SU-DHL-6 (cell line): ENCODE measurements at regions not wholly inside any gene's neighbourhood (a gene's known extent, or its start where the extent isn't known, plus 50 kb on each side); places are given as distances from the start of the nearest gene placed in this dataset.

Source experiments
- H2AFZ ChIP-seq: fragments of 200-600 bp; sonication (generic); 2 replicates; pipeline ENCODE4 v1.6.1; 2014; ENCODE audit warnings: low read depth, mild to moderate bottlenecking, moderate library complexity, mixed read lengths, antibody characterized with exemption, low read length; ENCODE audit not compliant: severe bottlenecking
- H3F3A ChIP-seq: fragments of 200-600 bp; shearing (Covaris generic); 2 replicates; pipeline ENCODE4 v1.6.0; 2016; ENCODE audit warnings: antibody characterized with exemption, mild to moderate bottlenecking; ENCODE audit not compliant: insufficient read depth
- H3K27ac ChIP-seq: fragments of 200-600 bp; sonication (generic); 2 replicates; pipeline ENCODE4 v1.5.1; 2016; ENCODE audit warnings: low read depth, mild to moderate bottlenecking, low read length, moderate library complexity, mixed read lengths
- H3K27me3 ChIP-seq: fragments of 200-600 bp; sonication (generic), shearing (Covaris generic); 2 replicates; pipeline ENCODE4 v1.6.0; 2014; ENCODE audit warnings: mild to moderate bottlenecking, low read length
- H3K36me3 ChIP-seq: fragments of 200-600 bp; sonication (generic); 2 replicates; pipeline ENCODE4 v1.6.1; 2014; ENCODE audit warnings: mild to moderate bottlenecking, low read length, mixed read lengths
- H3K4me2 ChIP-seq: fragments of 300-600, 200-600 bp; shearing (Covaris generic), sonication (generic); 2 replicates; pipeline ENCODE4 v1.6.0; 2014; ENCODE audit warnings: low read length, low read depth, mild to moderate bottlenecking; ENCODE audit not compliant: poor library complexity, severe bottlenecking
- H3K4me3 ChIP-seq: fragments of 200-600 bp; sonication (generic); 2 replicates; pipeline ENCODE4 v1.5.1; 2014; ENCODE audit warnings: antibody characterized with exemption, low read length, mild to moderate bottlenecking, mixed read lengths; ENCODE audit not compliant: insufficient read depth, poor library complexity, severe bottlenecking
- H3K79me2 ChIP-seq: fragments of 200-600 bp; sonication (generic); 2 replicates; pipeline ENCODE4 v1.6.1; 2014; ENCODE audit warnings: mild to moderate bottlenecking, low read length, moderate library complexity; ENCODE audit not compliant: insufficient read depth
- H3K9ac ChIP-seq: fragments of 200-600 bp; sonication (generic); 2 replicates; pipeline ENCODE4 v1.7.0; 2014; ENCODE audit warnings: mild to moderate bottlenecking, low read length
- H3K9me2 ChIP-seq: fragments of 200-600 bp; sonication (generic); replicated peaks from 2 replicates; pipeline ENCODE4 v1.6.1; 2014; ENCODE audit warnings: low read length; ENCODE audit not compliant: insufficient read depth
- H3K9me3 ChIP-seq: fragments of 200-600 bp; sonication (generic); 2 replicates; pipeline ENCODE4 v1.6.1; 2014; ENCODE audit warnings: low read length, mixed read lengths; ENCODE audit not compliant: insufficient read depth
- H4K20me1 ChIP-seq: fragments of 200-600 bp; sonication (generic); 2 replicates; pipeline ENCODE4 v1.6.1; 2014; ENCODE audit warnings: low read depth, mild to moderate bottlenecking, antibody characterized with exemption, low read length, moderate library complexity, mixed read lengths
- EZH2phosphoT487 ChIP-seq: fragments of 200-600 bp; sonication (generic), shearing (Covaris generic); conservative IDR thresholded peaks from 2 replicates; pipeline ENCODE4 v1.6.1; 2018; ENCODE audit warnings: mild to moderate bottlenecking, antibody characterized with exemption, low read length, moderate library complexity, mixed read lengths
- TF ChIP-seq, protein P1 (sequence below): fragments of 200-600 bp; sonication (generic); IDR thresholded peaks from one replicate; pipeline ENCODE4 v1.5.1; 2017; ENCODE audit warnings: antibody characterized with exemption, mild to moderate bottlenecking, low read length, moderate library complexity; ENCODE audit not compliant: insufficient read depth, poor library complexity, severe bottlenecking

DNA sequence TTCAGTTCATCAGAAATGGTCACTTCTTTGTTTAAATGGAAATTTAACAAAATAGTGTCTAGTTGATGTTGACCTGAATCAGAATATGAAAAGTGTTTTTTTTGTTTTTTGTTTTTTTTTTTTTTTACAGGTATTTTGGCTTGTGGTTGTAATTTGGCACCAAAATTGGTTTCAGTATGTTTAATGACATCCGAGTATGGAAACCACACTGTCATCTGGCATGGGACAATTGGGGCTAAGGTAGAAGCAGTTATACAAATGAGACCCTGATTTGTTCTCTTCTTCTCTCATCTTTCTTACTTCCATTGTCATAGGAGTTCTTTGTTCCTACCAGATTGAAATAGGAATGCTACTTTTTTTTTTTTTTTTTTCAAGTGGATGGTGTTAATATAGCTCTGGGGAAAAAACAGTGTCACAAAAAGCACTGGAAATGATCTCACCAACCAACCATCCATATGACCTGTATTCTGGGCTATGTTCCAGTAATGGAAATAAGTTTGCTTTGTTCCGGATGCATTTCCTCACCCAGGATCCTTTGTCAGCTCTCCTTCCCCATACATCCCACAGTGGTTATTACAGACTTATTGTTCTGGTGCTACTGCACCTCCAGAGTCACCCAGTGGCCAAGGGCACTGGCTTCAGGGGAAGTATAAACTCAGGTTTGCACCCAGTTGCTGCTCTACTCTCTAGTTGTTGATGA lies 95.8 kb downstream of the ATXN3L start:
- no peak for TF ChIP-seq EZH2phosphoT487
- TF ChIP-seq, protein P1, sequence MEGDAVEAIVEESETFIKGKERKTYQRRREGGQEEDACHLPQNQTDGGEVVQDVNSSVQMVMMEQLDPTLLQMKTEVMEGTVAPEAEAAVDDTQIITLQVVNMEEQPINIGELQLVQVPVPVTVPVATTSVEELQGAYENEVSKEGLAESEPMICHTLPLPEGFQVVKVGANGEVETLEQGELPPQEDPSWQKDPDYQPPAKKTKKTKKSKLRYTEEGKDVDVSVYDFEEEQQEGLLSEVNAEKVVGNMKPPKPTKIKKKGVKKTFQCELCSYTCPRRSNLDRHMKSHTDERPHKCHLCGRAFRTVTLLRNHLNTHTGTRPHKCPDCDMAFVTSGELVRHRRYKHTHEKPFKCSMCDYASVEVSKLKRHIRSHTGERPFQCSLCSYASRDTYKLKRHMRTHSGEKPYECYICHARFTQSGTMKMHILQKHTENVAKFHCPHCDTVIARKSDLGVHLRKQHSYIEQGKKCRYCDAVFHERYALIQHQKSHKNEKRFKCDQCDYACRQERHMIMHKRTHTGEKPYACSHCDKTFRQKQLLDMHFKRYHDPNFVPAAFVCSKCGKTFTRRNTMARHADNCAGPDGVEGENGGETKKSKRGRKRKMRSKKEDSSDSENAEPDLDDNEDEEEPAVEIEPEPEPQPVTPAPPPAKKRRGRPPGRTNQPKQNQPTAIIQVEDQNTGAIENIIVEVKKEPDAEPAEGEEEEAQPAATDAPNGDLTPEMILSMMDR = no peak
- H3K27ac ChIP-seq = no peak overlapping the region
- H3K79me2 ChIP-seq = no peaks in the 10 kb centered on the region

DNA sequence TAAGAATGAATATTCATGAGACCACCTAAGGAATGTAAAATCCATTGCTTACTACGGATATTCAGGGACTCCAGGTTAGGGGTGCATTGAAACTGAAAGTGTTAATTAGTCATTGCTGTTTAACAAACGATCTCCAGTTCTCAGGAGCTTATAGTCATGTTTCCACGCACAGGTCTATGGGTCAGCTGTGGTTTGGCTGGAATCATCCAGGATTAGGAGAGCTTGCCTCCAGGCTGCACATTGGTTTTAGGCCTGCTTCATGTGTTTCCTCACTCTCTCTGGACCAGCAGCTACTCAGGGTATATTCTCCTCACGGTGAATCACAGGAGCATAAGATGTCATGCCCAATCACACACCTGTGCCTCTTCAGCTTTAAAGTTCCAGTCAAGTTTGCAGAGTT lies 98.9 kb downstream of the ATXN3L start:
- Histone ChIP-seq H3K9me3 (no peaks in the 10 kb centered on the region), H2AFZ (no peak overlapping the region), H3K27me3 (no peaks in the 10 kb centered on the region), H3K4me3 (no peak overlapping the region), H3K79me2 (no peaks in the 10 kb centered on the region), H3K36me3 (no peaks in the 10 kb centered on the region), H3K9me2 (no peaks in the 10 kb centered on the region), H3F3A (no peaks in the 10 kb centered on the region), H3K4me2 (no peak overlapping the region), H3K27ac (no peak overlapping the region), H3K9ac (no peak overlapping the region), H4K20me1 (no peaks in the 10 kb centered on the region)
- TF ChIP-seq, protein P1 = no peak
- no peak for TF ChIP-seq EZH2phosphoT487

More for the DNA sequence above, 95.8 kb downstream of the ATXN3L start:
- Histone ChIP-seq H2AFZ (no peak overlapping the region), H3K9ac (no peak overlapping the region), H4K20me1 (no peaks in the 10 kb centered on the region), H3F3A (no peaks in the 10 kb centered on the region), H3K9me2 (no peaks in the 10 kb centered on the region), H3K9me3 (no peaks in the 10 kb centered on the region), H3K4me3 (no peak overlapping the region), H3K27me3 (no peaks in the 10 kb centered on the region), H3K36me3 (no peaks in the 10 kb centered on the region), H3K4me2 (no peak overlapping the region)

DNA sequence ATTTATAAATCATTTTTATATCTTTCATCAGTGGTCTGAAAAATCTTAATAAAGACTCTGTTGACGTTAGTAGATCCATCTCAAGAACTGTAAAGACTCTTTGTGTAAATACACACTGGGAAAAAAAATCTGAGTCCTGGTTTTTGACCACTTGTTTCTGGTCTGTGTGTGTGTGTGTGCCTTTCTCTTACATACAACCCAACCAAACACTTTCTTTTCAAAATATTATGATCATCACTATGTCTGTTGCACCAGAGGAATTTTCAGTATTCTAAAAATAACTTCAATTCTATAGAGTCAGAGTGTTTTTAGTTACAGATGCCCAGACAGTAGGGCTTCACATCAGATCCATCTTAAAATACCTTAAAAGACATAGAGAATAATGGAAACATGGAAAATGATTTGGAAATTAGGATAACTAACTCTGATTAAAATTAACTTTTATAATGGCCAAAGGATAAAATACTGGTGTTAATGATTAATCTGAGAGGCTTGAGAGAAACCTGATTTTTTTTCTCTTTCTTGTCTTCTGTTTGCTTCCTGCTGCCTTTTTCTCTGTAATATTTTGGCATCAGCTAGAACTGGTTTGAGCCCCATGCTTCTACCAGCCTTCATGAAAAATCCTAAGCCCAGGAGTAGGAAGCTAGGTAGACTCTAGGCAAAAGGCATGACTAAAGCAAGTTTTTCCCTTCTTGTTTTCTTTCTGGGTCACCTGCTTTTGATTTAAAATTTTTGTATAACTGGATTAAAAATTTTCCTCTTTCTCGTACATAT lies 99.7 kb downstream of the ATXN3L start:
- no peaks in the 10 kb centered on the region for H4K20me1 ChIP-seq
- no peaks in the 10 kb centered on the region for H3F3A ChIP-seq
- no peaks in the 10 kb centered on the region for H3K36me3 ChIP-seq
- H3K4me3 ChIP-seq = no peak overlapping the region
- no peak overlapping the region for H3K9ac ChIP-seq
- H3K9me3 ChIP-seq = no peaks in the 10 kb centered on the region
- H3K9me2 ChIP-seq = no peaks in the 10 kb centered on the region
- no peak overlapping the region for H3K4me2 ChIP-seq
- TF ChIP-seq, protein P1 = no peak
- TF ChIP-seq EZH2phosphoT487 = no peak
- H2AFZ ChIP-seq = no peak overlapping the region
- no peaks in the 10 kb centered on the region for H3K79me2 ChIP-seq
- no peak overlapping the region for H3K27ac ChIP-seq
- H3K27me3 ChIP-seq = no peaks in the 10 kb centered on the region
